ENCODE measurements at regions not wholly inside any gene's neighbourhood (a gene's known extent, or its start where the extent isn't known, plus 50 kb on each side); places are given as distances from the start of the nearest gene placed in this dataset.

GRCh38 chr2:150878356-150878755 lies 383.3 kb downstream of the RBM43 start:
- DNase-seq (ENCODE audit: low read depth): peak; percentile 52
- no peak for TF ChIP-seq CTCF (conservative IDR thresholded peaks at IDR 0.05; ENCODE audit: low read depth, low read length)
- no peak overlapping the region for H3K4me3 ChIP-seq (ENCODE audit: low read depth, low read length)

- no peak for TF ChIP-seq CTCF (conservative IDR thresholded peaks at IDR 0.05; ENCODE audit: low read depth, low read length)
- H3K4me3 ChIP-seq (ENCODE audit: low read depth, low read length): no peak overlapping the region
- peak; percentile 74 for DNase-seq (ENCODE audit: low read depth)
Measured at GRCh38 chr2:150876251-150876950, 385.3 kb downstream of the RBM43 start.

GRCh38 chr2:150873396-150873772 lies 385.9 kb upstream of the RND3 start:
- H3K4me3 ChIP-seq (ENCODE audit: low read depth, low read length): no peak overlapping the region
- no peak for TF ChIP-seq CTCF (conservative IDR thresholded peaks at IDR 0.05; ENCODE audit: low read depth, low read length)
- DNase-seq (ENCODE audit: low read depth): no peak

- TF ChIP-seq CTCF (conservative IDR thresholded peaks at IDR 0.05; ENCODE audit: low read depth, low read length): peak; percentile 16
- DNase-seq (ENCODE audit: low read depth): peak; percentile 35
- no peak overlapping the region for H3K4me3 ChIP-seq (ENCODE audit: low read depth, low read length)
Measured at GRCh38 chr2:150872756-150873395, 385.4 kb upstream of the RND3 start.

GRCh38 chr2:150866431-150866830 lies 379.0 kb upstream of the RND3 start:
- no peak overlapping the region for H3K4me3 ChIP-seq (ENCODE audit: low read depth, low read length)
- DNase-seq (ENCODE audit: low read depth): peak; percentile 44
- TF ChIP-seq CTCF (conservative IDR thresholded peaks at IDR 0.05; ENCODE audit: low read depth, low read length): no peak

- no peak for DNase-seq (ENCODE audit: low read depth)
- no peak overlapping the region for H3K4me3 ChIP-seq (ENCODE audit: low read depth, low read length)
- TF ChIP-seq CTCF (conservative IDR thresholded peaks at IDR 0.05; ENCODE audit: low read depth, low read length): no peak
Measured at GRCh38 chr2:150863691-150864090, 376.2 kb upstream of the RND3 start.

- no peak for DNase-seq (ENCODE audit: low read depth)
- TF ChIP-seq CTCF (conservative IDR thresholded peaks at IDR 0.05; ENCODE audit: low read depth, low read length): no peak
- H3K4me3 ChIP-seq (ENCODE audit: low read depth, low read length): no peak overlapping the region
Measured at GRCh38 chr2:150860301-150860700, 372.8 kb upstream of the RND3 start.
